ENCODE measurements at regions not wholly inside any gene's neighbourhood (a gene's known extent, or its start where the extent isn't known, plus 50 kb on each side); places are given as distances from the start of the nearest gene placed in this dataset.

GRCh38 chr13:106961216-106961615 lies 393.3 kb upstream of the ARGLU1 start:
- TF ChIP-seq, protein P1, sequence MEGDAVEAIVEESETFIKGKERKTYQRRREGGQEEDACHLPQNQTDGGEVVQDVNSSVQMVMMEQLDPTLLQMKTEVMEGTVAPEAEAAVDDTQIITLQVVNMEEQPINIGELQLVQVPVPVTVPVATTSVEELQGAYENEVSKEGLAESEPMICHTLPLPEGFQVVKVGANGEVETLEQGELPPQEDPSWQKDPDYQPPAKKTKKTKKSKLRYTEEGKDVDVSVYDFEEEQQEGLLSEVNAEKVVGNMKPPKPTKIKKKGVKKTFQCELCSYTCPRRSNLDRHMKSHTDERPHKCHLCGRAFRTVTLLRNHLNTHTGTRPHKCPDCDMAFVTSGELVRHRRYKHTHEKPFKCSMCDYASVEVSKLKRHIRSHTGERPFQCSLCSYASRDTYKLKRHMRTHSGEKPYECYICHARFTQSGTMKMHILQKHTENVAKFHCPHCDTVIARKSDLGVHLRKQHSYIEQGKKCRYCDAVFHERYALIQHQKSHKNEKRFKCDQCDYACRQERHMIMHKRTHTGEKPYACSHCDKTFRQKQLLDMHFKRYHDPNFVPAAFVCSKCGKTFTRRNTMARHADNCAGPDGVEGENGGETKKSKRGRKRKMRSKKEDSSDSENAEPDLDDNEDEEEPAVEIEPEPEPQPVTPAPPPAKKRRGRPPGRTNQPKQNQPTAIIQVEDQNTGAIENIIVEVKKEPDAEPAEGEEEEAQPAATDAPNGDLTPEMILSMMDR (IDR thresholded peaks at IDR 0.05 in 2 of 3, conservative IDR thresholded peaks at IDR 0.05 in 1 of 3; ENCODE audit: borderline replicate concordance in 1 of 3, insufficient read depth in 1 of 3, low read depth in 2 of 3, low read length in 2 of 3), result no peak
- TF ChIP-seq, protein P2, sequence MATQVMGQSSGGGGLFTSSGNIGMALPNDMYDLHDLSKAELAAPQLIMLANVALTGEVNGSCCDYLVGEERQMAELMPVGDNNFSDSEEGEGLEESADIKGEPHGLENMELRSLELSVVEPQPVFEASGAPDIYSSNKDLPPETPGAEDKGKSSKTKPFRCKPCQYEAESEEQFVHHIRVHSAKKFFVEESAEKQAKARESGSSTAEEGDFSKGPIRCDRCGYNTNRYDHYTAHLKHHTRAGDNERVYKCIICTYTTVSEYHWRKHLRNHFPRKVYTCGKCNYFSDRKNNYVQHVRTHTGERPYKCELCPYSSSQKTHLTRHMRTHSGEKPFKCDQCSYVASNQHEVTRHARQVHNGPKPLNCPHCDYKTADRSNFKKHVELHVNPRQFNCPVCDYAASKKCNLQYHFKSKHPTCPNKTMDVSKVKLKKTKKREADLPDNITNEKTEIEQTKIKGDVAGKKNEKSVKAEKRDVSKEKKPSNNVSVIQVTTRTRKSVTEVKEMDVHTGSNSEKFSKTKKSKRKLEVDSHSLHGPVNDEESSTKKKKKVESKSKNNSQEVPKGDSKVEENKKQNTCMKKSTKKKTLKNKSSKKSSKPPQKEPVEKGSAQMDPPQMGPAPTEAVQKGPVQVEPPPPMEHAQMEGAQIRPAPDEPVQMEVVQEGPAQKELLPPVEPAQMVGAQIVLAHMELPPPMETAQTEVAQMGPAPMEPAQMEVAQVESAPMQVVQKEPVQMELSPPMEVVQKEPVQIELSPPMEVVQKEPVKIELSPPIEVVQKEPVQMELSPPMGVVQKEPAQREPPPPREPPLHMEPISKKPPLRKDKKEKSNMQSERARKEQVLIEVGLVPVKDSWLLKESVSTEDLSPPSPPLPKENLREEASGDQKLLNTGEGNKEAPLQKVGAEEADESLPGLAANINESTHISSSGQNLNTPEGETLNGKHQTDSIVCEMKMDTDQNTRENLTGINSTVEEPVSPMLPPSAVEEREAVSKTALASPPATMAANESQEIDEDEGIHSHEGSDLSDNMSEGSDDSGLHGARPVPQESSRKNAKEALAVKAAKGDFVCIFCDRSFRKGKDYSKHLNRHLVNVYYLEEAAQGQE (IDR thresholded peaks at IDR 0.05; ENCODE audit: low read depth), result no peak
- TF ChIP-seq YY1 (IDR thresholded peaks at IDR 0.05; ENCODE audit: extremely low read depth, insufficient replicate concordance, low read depth, low read length) (no peak), POLR2A (IDR thresholded peaks at IDR 0.05; ENCODE audit: borderline replicate concordance, extremely low read depth, insufficient read depth, insufficient read length) (no peak), POLR2AphosphoS5 (IDR thresholded peaks at IDR 0.05; ENCODE audit: low read depth, low read length) (no peak), EZH2 (IDR thresholded peaks at IDR 0.05) (no peak), ZNF274 (IDR thresholded peaks at IDR 0.05; ENCODE audit: low read depth, low read length) (no peak), MAX (IDR thresholded peaks at IDR 0.05) (no peak), ELF1 (IDR thresholded peaks at IDR 0.05; ENCODE audit: borderline replicate concordance, low read depth) (no peak)
